ENCODE measurements at regions not wholly inside any gene's neighbourhood (a gene's known extent, or its start where the extent isn't known, plus 50 kb on each side); places are given as distances from the start of the nearest gene placed in this dataset.
"Not testable (repeated sequence)": the region's sequence is repeated elsewhere in the genome, so short reads cannot be mapped to it uniquely, and the experiment has no call there.

GRCh38 chr15:38091078-38091645, 156.7 kb downstream of the TMCO5A start:
- no peak for DNase-seq
- Mint-ChIP-seq H3K27ac (no peak overlapping the region), H3K4me1 (no peaks in the 10 kb centered on the region), H3K4me3 (no peak overlapping the region), H3K27me3 (peaks cover 23% of the 10 kb centered on the region), H3K36me3 (ENCODE audit: low read depth) (no peaks in the 10 kb centered on the region), H3K9me3 (peaks cover 8% of the 10 kb centered on the region)
- intact Hi-C loops (cut with micrococcal nuclease): no loop called here

GRCh38 chr15:38093931-38094330, 158.7 kb upstream of the SPRED1 start:
- no peak overlapping the region for H3K27ac Mint-ChIP-seq
- H3K4me3 Mint-ChIP-seq: no peak overlapping the region
- H3K4me1 Mint-ChIP-seq: no peaks in the 10 kb centered on the region
- H3K9me3 Mint-ChIP-seq: peaks cover 16% of the 10 kb centered on the region
- intact Hi-C loops (cut with micrococcal nuclease): no loop called here
- H3K36me3 Mint-ChIP-seq (ENCODE audit: low read depth): no peaks in the 10 kb centered on the region
- H3K27me3 Mint-ChIP-seq: peaks cover 7% of the 10 kb centered on the region
- DNase-seq: no peak

GRCh38 chr15:38102972-38103371, 149.7 kb upstream of the SPRED1 start:
- H3K27me3 Mint-ChIP-seq: peaks cover 2% of the 10 kb centered on the region
- no peak overlapping the region for H3K27ac Mint-ChIP-seq
- intact Hi-C loops (cut with micrococcal nuclease): no loop called here
- H3K36me3 Mint-ChIP-seq (ENCODE audit: low read depth): no peaks in the 10 kb centered on the region
- no peaks in the 10 kb centered on the region for H3K4me1 Mint-ChIP-seq
- H3K4me3 Mint-ChIP-seq: no peak overlapping the region
- peaks cover 7% of the 10 kb centered on the region for H3K9me3 Mint-ChIP-seq
- no peak for DNase-seq

- Mint-ChIP-seq H3K36me3 (ENCODE audit: low read depth) (no peaks in the 10 kb centered on the region), H3K4me1 (no peaks in the 10 kb centered on the region), H3K27me3 (no peaks in the 10 kb centered on the region), H3K27ac (no peak overlapping the region), H3K9me3 (peaks cover 4% of the 10 kb centered on the region), H3K4me3 (no peak overlapping the region)
- intact Hi-C loops (cut with micrococcal nuclease): no loop called here
- DNase-seq: no peak
Observed at GRCh38 chr15:38103564-38103963, 149.1 kb upstream of the SPRED1 start.

- Mint-ChIP-seq H3K36me3 (ENCODE audit: low read depth) (no peaks in the 10 kb centered on the region), H3K27me3 (peaks cover 3% of the 10 kb centered on the region)
- intact Hi-C loops (cut with micrococcal nuclease): no loop called here
Observed at GRCh38 chr15:38111070-38111469, 141.6 kb upstream of the SPRED1 start.

GRCh38 chr15:38112406-38112805, 140.2 kb upstream of the SPRED1 start:
- DNase-seq: no peak
- intact Hi-C loops (cut with micrococcal nuclease): no loop called here
- H3K36me3 Mint-ChIP-seq (ENCODE audit: low read depth): no peaks in the 10 kb centered on the region
- peaks cover 3% of the 10 kb centered on the region for H3K27me3 Mint-ChIP-seq
- H3K4me1 Mint-ChIP-seq: no peaks in the 10 kb centered on the region
- no peaks in the 10 kb centered on the region for H3K9me3 Mint-ChIP-seq
- H3K4me3 Mint-ChIP-seq: no peak overlapping the region
- H3K27ac Mint-ChIP-seq: no peak overlapping the region

More at GRCh38 chr15:38111070-38111469, 141.6 kb upstream of the SPRED1 start:
- DNase-seq: no peak
- Mint-ChIP-seq H3K27ac (no peak overlapping the region), H3K4me3 (no peak overlapping the region), H3K4me1 (no peaks in the 10 kb centered on the region), H3K9me3 (no peaks in the 10 kb centered on the region)

- intact Hi-C loops (cut with micrococcal nuclease): no loop called here
- H3K27ac Mint-ChIP-seq: no peak overlapping the region
- no peak for DNase-seq
- H3K27me3 Mint-ChIP-seq: peaks cover 3% of the 10 kb centered on the region
- H3K9me3 Mint-ChIP-seq: peaks cover 3% of the 10 kb centered on the region
- H3K36me3 Mint-ChIP-seq (ENCODE audit: low read depth): no peaks in the 10 kb centered on the region
- H3K4me3 Mint-ChIP-seq: no peak overlapping the region
- no peaks in the 10 kb centered on the region for H3K4me1 Mint-ChIP-seq
Observed at GRCh38 chr15:38115121-38115520, 137.5 kb upstream of the SPRED1 start.

- H3K27ac Mint-ChIP-seq: no peak overlapping the region
- no peak for DNase-seq
- intact Hi-C loops (cut with micrococcal nuclease): no loop called here
- H3K4me3 Mint-ChIP-seq: no peak overlapping the region
- H3K36me3 Mint-ChIP-seq (ENCODE audit: low read depth): no peaks in the 10 kb centered on the region
- H3K27me3 Mint-ChIP-seq: peaks cover 8% of the 10 kb centered on the region
- H3K9me3 Mint-ChIP-seq: peaks cover 18% of the 10 kb centered on the region
- H3K4me1 Mint-ChIP-seq: no peaks in the 10 kb centered on the region
Observed at GRCh38 chr15:38117781-38118180, 134.9 kb upstream of the SPRED1 start.

GRCh38 chr15:38119865-38120264, 132.8 kb upstream of the SPRED1 start:
- not testable (repeated sequence) for H3K36me3 Mint-ChIP-seq (ENCODE audit: low read depth)

GRCh38 chr15:38127306-38127771, 125.3 kb upstream of the SPRED1 start:
- Mint-ChIP-seq H3K27me3 (peaks cover 11% of the 10 kb centered on the region), H3K36me3 (ENCODE audit: low read depth) (no peaks in the 10 kb centered on the region), H3K9me3 (peaks cover 7% of the 10 kb centered on the region), H3K27ac (no peak overlapping the region), H3K4me1 (peaks cover 7% of the 10 kb centered on the region), H3K4me3 (no peak overlapping the region)
- DNase-seq: no peak
- intact Hi-C loops (cut with micrococcal nuclease): no loop called here

More at GRCh38 chr15:38119865-38120264, 132.8 kb upstream of the SPRED1 start:
- H3K4me3 Mint-ChIP-seq; intact Hi-C loops (cut with micrococcal nuclease); H3K27ac Mint-ChIP-seq; H3K27me3 Mint-ChIP-seq; H3K4me1 Mint-ChIP-seq: not testable (repeated sequence)
- peaks cover 21% of the 10 kb centered on the region for H3K9me3 Mint-ChIP-seq
- DNase-seq: peak; percentile 61

- H3K27me3 Mint-ChIP-seq: peaks cover 6% of the 10 kb centered on the region
- H3K27ac Mint-ChIP-seq: no peak overlapping the region
- H3K4me3 Mint-ChIP-seq: no peak overlapping the region
- no peaks in the 10 kb centered on the region for H3K9me3 Mint-ChIP-seq
- DNase-seq: no peak
- H3K4me1 Mint-ChIP-seq: peaks cover 7% of the 10 kb centered on the region
- H3K36me3 Mint-ChIP-seq (ENCODE audit: low read depth): no peaks in the 10 kb centered on the region
- intact Hi-C loops (cut with micrococcal nuclease): no loop called here
Observed at GRCh38 chr15:38128341-38128781, 124.3 kb upstream of the SPRED1 start.

- peaks cover 7% of the 10 kb centered on the region for H3K4me1 Mint-ChIP-seq
- H3K9me3 Mint-ChIP-seq: no peaks in the 10 kb centered on the region
- intact Hi-C loops (cut with micrococcal nuclease): no loop called here
- H3K4me3 Mint-ChIP-seq: no peak overlapping the region
- no peaks in the 10 kb centered on the region for H3K36me3 Mint-ChIP-seq (ENCODE audit: low read depth)
- DNase-seq: no peak
- H3K27ac Mint-ChIP-seq: no peak overlapping the region
- peaks cover 6% of the 10 kb centered on the region for H3K27me3 Mint-ChIP-seq
Observed at GRCh38 chr15:38128921-38129320, 123.7 kb upstream of the SPRED1 start.

GRCh38 chr15:38129531-38130204, 123.0 kb upstream of the SPRED1 start:
- no peaks in the 10 kb centered on the region for H3K9me3 Mint-ChIP-seq
- peaks cover 7% of the 10 kb centered on the region for H3K4me1 Mint-ChIP-seq
- peaks cover 6% of the 10 kb centered on the region for H3K27me3 Mint-ChIP-seq
- H3K4me3 Mint-ChIP-seq: no peak overlapping the region
- DNase-seq: no peak
- intact Hi-C loops (cut with micrococcal nuclease): no loop called here
- no peak overlapping the region for H3K27ac Mint-ChIP-seq
- no peaks in the 10 kb centered on the region for H3K36me3 Mint-ChIP-seq (ENCODE audit: low read depth)

- no peak for DNase-seq
- H3K4me1 Mint-ChIP-seq: peaks cover 7% of the 10 kb centered on the region
- intact Hi-C loops (cut with micrococcal nuclease): no loop called here
- H3K9me3 Mint-ChIP-seq: no peaks in the 10 kb centered on the region
- H3K4me3 Mint-ChIP-seq: no peak overlapping the region
- H3K27ac Mint-ChIP-seq: no peak overlapping the region
- peaks cover 6% of the 10 kb centered on the region for H3K27me3 Mint-ChIP-seq
- no peaks in the 10 kb centered on the region for H3K36me3 Mint-ChIP-seq (ENCODE audit: low read depth)
Observed at GRCh38 chr15:38130205-38130567, 122.5 kb upstream of the SPRED1 start.

All from activated CD4-positive, alpha-beta T cell treated with anti-CD3 and anti-CD28 coated beads, Interleukin-2, amount 10 ng/mL, durations not matched to agents 24 days and 14 days (primary cell).